IPS-NIHi7 (cell line): ENCODE measurements at regions not wholly inside any gene's neighbourhood (a gene's known extent, or its start where the extent isn't known, plus 50 kb on each side); places are given as distances from the start of the nearest gene placed in this dataset.
"Not testable (repeated sequence)": the region's sequence is repeated elsewhere in the genome, so short reads cannot be mapped to it uniquely, and the experiment has no call there.

Experiments
- DNase-seq: peaks from one replicate; pipeline ENCODE4 v3.0.0; 2012; ENCODE audit warnings: mixed read lengths; ENCODE audit errors: extremely low spot score

GRCh38 chr1:185439727-185440415, 122.8 kb upstream of the IVNS1ABP start:
- no peak for DNase-seq

- no peak for DNase-seq
Observed at GRCh38 chr1:185438936-185439335, 121.9 kb upstream of the IVNS1ABP start.

- DNase-seq: no peak
Observed at GRCh38 chr1:185435696-185436379, 118.8 kb upstream of the IVNS1ABP start.

GRCh38 chr1:185434721-185435120, 117.7 kb upstream of the IVNS1ABP start:
- DNase-seq: no peak

- no peak for DNase-seq
Observed at GRCh38 chr1:185433667-185434066, 116.6 kb upstream of the IVNS1ABP start.

- DNase-seq: no peak
Observed at GRCh38 chr1:185432948-185433347, 115.9 kb upstream of the IVNS1ABP start.

GRCh38 chr1:185431612-185432011, 114.6 kb upstream of the IVNS1ABP start:
- no peak for DNase-seq

- not testable (repeated sequence) for DNase-seq
Observed at GRCh38 chr1:185429668-185430067, 112.6 kb upstream of the IVNS1ABP start.

- no peak for DNase-seq
Observed at GRCh38 chr1:185427776-185428175, 110.7 kb upstream of the IVNS1ABP start.

- no peak for DNase-seq
Observed at GRCh38 chr1:185427264-185427663, 110.2 kb upstream of the IVNS1ABP start.

GRCh38 chr1:185426848-185427247, 109.8 kb upstream of the IVNS1ABP start:
- no peak for DNase-seq

- no peak for DNase-seq
Observed at GRCh38 chr1:185425163-185425562, 108.1 kb upstream of the IVNS1ABP start.

- DNase-seq: no peak
Observed at GRCh38 chr1:185421485-185422107, 104.6 kb upstream of the IVNS1ABP start.

GRCh38 chr1:185420588-185421081, 103.6 kb upstream of the IVNS1ABP start:
- no peak for DNase-seq

GRCh38 chr1:185419718-185420117, 102.7 kb upstream of the IVNS1ABP start:
- no peak for DNase-seq

- DNase-seq: no peak
Observed at GRCh38 chr1:185418472-185418871, 101.4 kb upstream of the IVNS1ABP start.

- no peak for DNase-seq
Observed at GRCh38 chr1:185412385-185413087, 95.5 kb upstream of the IVNS1ABP start.

GRCh38 chr1:185409763-185410528, 92.9 kb upstream of the IVNS1ABP start:
- DNase-seq: no peak

GRCh38 chr1:185409345-185409744, 92.3 kb upstream of the IVNS1ABP start:
- DNase-seq: no peak

GRCh38 chr1:185408700-185409270, 91.7 kb upstream of the IVNS1ABP start:
- no peak for DNase-seq

GRCh38 chr1:185406691-185407009, 89.6 kb upstream of the IVNS1ABP start:
- no peak for DNase-seq
